Gastroesophageal sphincter (tissue), 4 donors: ENCODE measurements at regions not wholly inside any gene's neighbourhood (a gene's known extent, or its start where the extent isn't known, plus 50 kb on each side); places are given as distances from the start of the nearest gene placed in this dataset.

Source experiments
- ATAC-seq: fragments of 150-250 bp; one replicate; pipeline ENCODE4 v1.9.1; 2016; ENCODE audit warnings: mild to moderate bottlenecking, moderate library complexity
- H3K27ac ChIP-seq, 4 donors: fragments of 200-600 bp; sonication (generic) in 3 of 4; 1 replicate in 3 of 4; 2 replicates in 1 of 4; pipeline ENCODE4 v1.5.1; 2016 to 2019
- H3K27me3 ChIP-seq: fragments of 200-600 bp; sonication (generic); one replicate; pipeline ENCODE4 v1.5.1; 2019
- H3K36me3 ChIP-seq, 2 donors: fragments of 200-600 bp; sonication (generic); one replicate each; pipeline ENCODE4 v1.5.1; 2019; ENCODE audit warnings: control low read depth in 1 of 2
- H3K4me1 ChIP-seq, 3 donors: fragments of 200-600 bp; sonication (generic); 1 replicate in 2 of 3; 2 replicates in 1 of 3; pipeline ENCODE4 v1.5.1; 2016 to 2019; ENCODE audit warnings: control low read depth in 2 of 3
- H3K4me3 ChIP-seq, 2 donors: fragments of 200-600 bp; sonication (generic); one replicate each; pipeline ENCODE4 v1.5.1; 2019; ENCODE audit warnings: mild to moderate bottlenecking in 1 of 2, moderate library complexity in 1 of 2
- H3K9me3 ChIP-seq, 3 donors: fragments of 200-600 bp; sonication (generic); one replicate each; pipeline ENCODE4 v1.5.1; 2017 to 2019; ENCODE audit warnings: control low read depth in 2 of 3
- EP300 ChIP-seq: sonication (generic); formaldehyde crosslinking; IDR thresholded peaks from one replicate; pipeline ENCODE4 v1.6.1; 2017; ENCODE audit warnings: antibody characterized with exemption, mild to moderate bottlenecking
- POLR2A ChIP-seq, 2 donors: fragments of 450-650 bp; IDR thresholded peaks; one replicate each; pipeline ENCODE4 v1.6.1; 2017; ENCODE audit warnings: antibody characterized with exemption in 2 of 2, mild to moderate bottlenecking in 2 of 2, moderate library complexity in 1 of 2
- POLR2AphosphoS5 ChIP-seq: sonication (generic); formaldehyde crosslinking; IDR thresholded peaks from one replicate; pipeline ENCODE4 v1.6.1; 2017; ENCODE audit warnings: antibody characterized with exemption
- WGBS, 2 donors: methylation state at CpG; one replicate each; pipeline ENCODE4 v1.1.5; 2018; ENCODE audit warnings: low coverage in 1 of 2; 5-methylcytosine and 5-hydroxymethylcytosine counted together
- TF ChIP-seq, protein P1 (sequence below), 4 experiments: fragments of 200-600 bp in 2 of 4; fragments of 450-650 bp in 2 of 4; sonication (generic) in 1 of 4; IDR thresholded peaks; one replicate each; pipeline ENCODE4 v1.5.1; 2017 to 2019; ENCODE audit warnings: antibody characterized with exemption in 4 of 4, mild to moderate bottlenecking in 2 of 4, moderate library complexity in 2 of 4

DNA sequence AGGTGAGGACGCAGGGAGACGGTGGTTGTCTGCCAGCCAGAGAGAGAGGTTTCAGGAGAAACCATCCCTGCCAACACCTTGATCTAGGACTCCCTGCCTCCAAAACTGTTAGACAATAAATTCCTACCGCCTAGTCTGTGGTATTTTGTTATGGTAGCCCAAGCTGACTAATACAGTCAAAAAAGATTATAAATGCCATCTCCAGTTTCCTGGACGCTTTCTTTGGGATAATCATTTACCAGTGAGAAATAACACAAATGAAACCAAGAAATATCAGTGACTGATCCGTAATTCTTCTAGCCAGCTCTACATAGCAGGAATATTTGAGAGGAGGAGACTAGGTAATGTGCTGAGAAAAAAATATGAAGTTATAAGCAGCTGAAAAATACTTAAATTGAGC is 707.8 kb upstream of the LMCD1 start:
- no peak overlapping the region for H3K27ac ChIP-seq
- TF ChIP-seq POLR2AphosphoS5 (no peak), EP300 (no peak), POLR2A (IDR thresholded peaks at IDR 0.05) (no peak)
- TF ChIP-seq, protein P1, sequence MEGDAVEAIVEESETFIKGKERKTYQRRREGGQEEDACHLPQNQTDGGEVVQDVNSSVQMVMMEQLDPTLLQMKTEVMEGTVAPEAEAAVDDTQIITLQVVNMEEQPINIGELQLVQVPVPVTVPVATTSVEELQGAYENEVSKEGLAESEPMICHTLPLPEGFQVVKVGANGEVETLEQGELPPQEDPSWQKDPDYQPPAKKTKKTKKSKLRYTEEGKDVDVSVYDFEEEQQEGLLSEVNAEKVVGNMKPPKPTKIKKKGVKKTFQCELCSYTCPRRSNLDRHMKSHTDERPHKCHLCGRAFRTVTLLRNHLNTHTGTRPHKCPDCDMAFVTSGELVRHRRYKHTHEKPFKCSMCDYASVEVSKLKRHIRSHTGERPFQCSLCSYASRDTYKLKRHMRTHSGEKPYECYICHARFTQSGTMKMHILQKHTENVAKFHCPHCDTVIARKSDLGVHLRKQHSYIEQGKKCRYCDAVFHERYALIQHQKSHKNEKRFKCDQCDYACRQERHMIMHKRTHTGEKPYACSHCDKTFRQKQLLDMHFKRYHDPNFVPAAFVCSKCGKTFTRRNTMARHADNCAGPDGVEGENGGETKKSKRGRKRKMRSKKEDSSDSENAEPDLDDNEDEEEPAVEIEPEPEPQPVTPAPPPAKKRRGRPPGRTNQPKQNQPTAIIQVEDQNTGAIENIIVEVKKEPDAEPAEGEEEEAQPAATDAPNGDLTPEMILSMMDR (IDR thresholded peaks at IDR 0.05): no peak
- 77 to 86% methylated on average over 4 to 5 of the region's 5 CpGs for WGBS, 2 donors

GRCh38 chr3:7798276-7798675 is 703.3 kb upstream of the LMCD1 start:
- Histone ChIP-seq H3K36me3 (no peaks in the 10 kb centered on the region), H3K27ac (no peak overlapping the region), H3K27me3 (no peaks in the 10 kb centered on the region), H3K4me1 (no peaks in the 10 kb centered on the region), H3K4me3 (no peak overlapping the region), H3K9me3 (no peaks in the 10 kb centered on the region)
- TF ChIP-seq POLR2A (IDR thresholded peaks at IDR 0.05) (no peak), POLR2AphosphoS5 (no peak), EP300 (no peak)
- 32 to 39% methylated on average over 4 of the region's 4 CpGs for WGBS, 2 donors
- no peak for ATAC-seq

More for the DNA sequence above, 707.8 kb upstream of the LMCD1 start:
- Histone ChIP-seq H3K4me3 (no peak overlapping the region), H3K27me3 (no peaks in the 10 kb centered on the region), H3K4me1 (no peaks in the 10 kb centered on the region), H3K36me3 (no peaks in the 10 kb centered on the region), H3K9me3 (no peaks in the 10 kb centered on the region)
- ATAC-seq: no peak

- 61% methylated on average over 4 of the region's 4 CpGs for WGBS, 2 donors
- TF ChIP-seq EP300: no peak
- TF ChIP-seq, protein P1 (IDR thresholded peaks at IDR 0.05): peak in 2 of 4 experiments; percentile 25 to 26
- no peaks in the 10 kb centered on the region for H3K36me3 ChIP-seq
- H3K9me3 ChIP-seq: no peaks in the 10 kb centered on the region
- no peak overlapping the region for H3K4me3 ChIP-seq
- no peaks in the 10 kb centered on the region for H3K4me1 ChIP-seq
- no peak overlapping the region for H3K27ac ChIP-seq
- no peaks in the 10 kb centered on the region for H3K27me3 ChIP-seq
- no peak for ATAC-seq
Observed at GRCh38 chr3:7800006-7800780, 701.4 kb upstream of the LMCD1 start.

DNA sequence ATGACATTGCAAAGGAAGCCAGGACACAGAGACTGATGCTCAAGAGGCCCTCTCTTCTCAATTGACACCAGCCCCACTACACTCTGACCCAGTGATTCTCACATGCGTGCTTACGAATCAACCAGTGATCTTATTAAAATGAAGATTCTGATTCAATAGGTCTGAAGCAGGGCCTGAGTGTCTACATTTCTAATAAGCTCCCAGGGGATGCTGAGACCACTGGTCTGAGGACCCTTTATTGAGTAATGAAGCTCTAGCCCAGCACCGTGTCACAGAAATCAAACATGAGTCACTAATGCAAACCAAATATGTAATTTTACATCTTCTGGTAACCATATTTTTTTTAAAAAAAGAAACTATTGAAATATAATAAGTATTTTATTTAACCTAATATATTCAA is 689.1 kb upstream of the LMCD1 start:
- no peak for ATAC-seq
- Histone ChIP-seq H3K36me3 (no peaks in the 10 kb centered on the region), H3K9me3 (no peaks in the 10 kb centered on the region), H3K27me3 (no peaks in the 10 kb centered on the region), H3K4me3 (no peak overlapping the region), H3K27ac (no peak overlapping the region), H3K4me1 (no peaks in the 10 kb centered on the region)
- WGBS, 2 donors: 88 to 92% methylated on average over 2 to 3 of the region's 3 CpGs
- TF ChIP-seq EP300 (no peak), POLR2AphosphoS5 (no peak), POLR2A (IDR thresholded peaks at IDR 0.05) (no peak)
- TF ChIP-seq, protein P1 (IDR thresholded peaks at IDR 0.05): no peak

- no peaks in the 10 kb centered on the region for H3K36me3 ChIP-seq
- H3K27ac ChIP-seq: no peak overlapping the region
- H3K4me1 ChIP-seq: no peaks in the 10 kb centered on the region
- TF ChIP-seq EP300: no peak
- TF ChIP-seq, protein P1 (IDR thresholded peaks at IDR 0.05): no peak
- TF ChIP-seq POLR2AphosphoS5: no peak
- no peak for TF ChIP-seq POLR2A (IDR thresholded peaks at IDR 0.05)
- no peak overlapping the region for H3K4me3 ChIP-seq
- ATAC-seq: no peak
- H3K27me3 ChIP-seq: no peaks in the 10 kb centered on the region
- 56 to 67% methylated on average over 1 of the region's 1 CpG for whole genome bisulfite sequencing, 2 donors
- H3K9me3 ChIP-seq: no peaks in the 10 kb centered on the region
Observed at GRCh38 chr3:7813365-7813764, 688.3 kb upstream of the LMCD1 start.
